SK-N-SH treated with all-trans-retinoic acid at 6 μM for 48 hours (cell line): ENCODE measurements at regions not wholly inside any gene's neighbourhood (a gene's known extent, or its start where the extent isn't known, plus 50 kb on each side); places are given as distances from the start of the nearest gene placed in this dataset.

Experiments used
- ATAC-seq: fragments of 200-7000 bp; cut with Tn5 transposase; 3 replicates; pipeline ENCODE4 v1.9.1; 2020; ENCODE audit warnings: mild to moderate bottlenecking, moderate library complexity
- ARNTL ChIP-seq: fragments of 450-650 bp; formaldehyde crosslinking; IDR thresholded peaks from 2 replicates; pipeline ENCODE4 v1.5.0; 2020; ENCODE audit warnings: low read depth, mild to moderate bottlenecking, moderate library complexity, borderline replicate concordance
- BACH2 ChIP-seq: fragments of 250-450 bp; sonication (Bioruptor Pico); IDR thresholded peaks from 2 replicates; pipeline ENCODE4 v1.9.0; 2021; ENCODE audit warnings: mild to moderate bottlenecking, borderline replicate concordance
- CSDC2 ChIP-seq: fragments of 250-450 bp; sonication (Bioruptor Pico); IDR thresholded peaks from 2 replicates; pipeline ENCODE4 v1.5.0; 2020; ENCODE audit warnings: mild to moderate bottlenecking, moderate library complexity
- ESRRG ChIP-seq: fragments of 250-450 bp; sonication (Bioruptor Pico); IDR thresholded peaks from 2 replicates; pipeline ENCODE4 v1.6.1; 2021; ENCODE audit warnings: mild to moderate bottlenecking
- GLIS3 ChIP-seq: fragments of 250-450 bp; sonication (Bioruptor Pico); IDR thresholded peaks from 2 replicates; pipeline ENCODE4 v1.5.0; 2020; ENCODE audit warnings: mild to moderate bottlenecking, moderate library complexity
- ISL1 ChIP-seq: fragments of 250-450 bp; sonication (Bioruptor Pico); IDR thresholded peaks from 2 replicates; pipeline ENCODE4 v2.1.2; 2022; ENCODE audit warnings: mild to moderate bottlenecking, moderate library complexity
- OSR1 ChIP-seq: fragments of 250-450 bp; sonication (Bioruptor Pico); IDR thresholded peaks from 2 replicates; pipeline ENCODE4 v1.8.0; 2022; ENCODE audit warnings: moderate library complexity, mild to moderate bottlenecking, inconsistent platforms
- PPARA ChIP-seq: fragments of 250-450 bp; sonication (Bioruptor Pico); IDR thresholded peaks from 2 replicates; pipeline ENCODE4 v1.5.0; 2020; ENCODE audit warnings: mild to moderate bottlenecking, borderline replicate concordance
- RARB ChIP-seq: fragments of 250-450 bp; sonication (Bioruptor Pico); IDR thresholded peaks from 2 replicates; pipeline ENCODE4 v1.8.0; 2021; ENCODE audit warnings: mild to moderate bottlenecking, moderate library complexity
- SNAI2 ChIP-seq: fragments of 250-450 bp; sonication (Bioruptor Pico); IDR thresholded peaks from 2 replicates; pipeline ENCODE4 v1.5.0; 2020; ENCODE audit warnings: mild to moderate bottlenecking, moderate library complexity
- TCF4 ChIP-seq: fragments of 250-450 bp; sonication (Bioruptor Pico); IDR thresholded peaks from 2 replicates; pipeline ENCODE4 v1.8.0; 2021; ENCODE audit warnings: mild to moderate bottlenecking, moderate library complexity, borderline replicate concordance
- TOX ChIP-seq: fragments of 250-450 bp; sonication (Bioruptor Pico); IDR thresholded peaks from 2 replicates; pipeline ENCODE4 v1.8.0; 2021; ENCODE audit warnings: mild to moderate bottlenecking, moderate library complexity, borderline replicate concordance
- ZC3H10 ChIP-seq: fragments of 250-450 bp; sonication (Bioruptor Pico); IDR thresholded peaks from 2 replicates; pipeline ENCODE4 v1.5.1; 2021; ENCODE audit warnings: mild to moderate bottlenecking, moderate library complexity
- ZFP3 ChIP-seq: fragments of 250-450 bp; sonication (Bioruptor Pico); IDR thresholded peaks from 2 replicates; pipeline ENCODE4 v1.5.0; 2020; ENCODE audit warnings: mild to moderate bottlenecking, moderate library complexity
- ZFP30 ChIP-seq: fragments of 450-650 bp; formaldehyde crosslinking; IDR thresholded peaks from 2 replicates; pipeline ENCODE4 v1.5.0; 2022; ENCODE audit warnings: mild to moderate bottlenecking, moderate library complexity
- ZNF70 ChIP-seq: fragments of 450-650 bp; formaldehyde crosslinking; IDR thresholded peaks from 2 replicates; pipeline ENCODE4 v1.5.0; 2020; ENCODE audit warnings: mild to moderate bottlenecking, moderate library complexity
- ZNF8 ChIP-seq: fragments of 450-650 bp; formaldehyde crosslinking; IDR thresholded peaks from 2 replicates; pipeline ENCODE4 v1.5.0; 2020; ENCODE audit warnings: mild to moderate bottlenecking, moderate library complexity
- TF ChIP-seq, protein P1 (sequence below): fragments of 250-450 bp; sonication (Bioruptor Pico); IDR thresholded peaks from 2 replicates; pipeline ENCODE4 v1.5.1; 2021; ENCODE audit warnings: mild to moderate bottlenecking, moderate library complexity
- TF ChIP-seq, protein P2 (sequence below): fragments of 250-450 bp; sonication (Bioruptor Pico); IDR thresholded peaks from 2 replicates; pipeline ENCODE4 v1.8.0; 2020; ENCODE audit warnings: mild to moderate bottlenecking, moderate library complexity, borderline replicate concordance
- TF ChIP-seq, protein P3 (sequence below): fragments of 250-450 bp; sonication (Bioruptor Pico); IDR thresholded peaks from 2 replicates; pipeline ENCODE4 v1.5.1; 2020; ENCODE audit warnings: low read depth, mild to moderate bottlenecking, moderate library complexity
- TF ChIP-seq, protein P4 (sequence below): fragments of 250-450 bp; sonication (Bioruptor Pico); IDR thresholded peaks from 2 replicates; pipeline ENCODE4 v1.8.0; 2021; ENCODE audit warnings: low read depth, mild to moderate bottlenecking, moderate library complexity, borderline replicate concordance

DNA sequence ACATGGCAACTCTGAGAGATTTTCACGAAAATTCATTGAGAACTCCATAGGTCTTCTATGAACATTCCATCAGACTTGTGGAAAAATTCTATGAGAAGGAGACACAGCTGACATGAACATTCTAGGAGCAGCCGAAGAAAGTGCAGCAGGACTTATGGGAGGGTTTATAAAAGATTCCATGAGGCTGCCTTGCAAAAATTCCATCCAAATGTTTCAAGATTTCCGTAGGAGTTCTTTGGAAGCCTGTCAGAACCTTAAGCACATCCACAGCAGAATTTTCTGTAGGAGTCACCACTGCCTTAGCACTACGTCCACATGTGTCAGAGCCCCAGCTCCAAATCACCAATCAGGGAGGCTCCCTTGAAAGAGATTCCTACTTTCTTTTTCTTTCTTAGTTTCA lies 67.0 kb upstream of the MSX1 start:
- 0 out of 3 replicates have a peak, but pooled peaks have one; percentile 37 for ATAC-seq
- TF ChIP-seq RARB (CRISPR knock-in tag) (no peak), CSDC2 (CRISPR knock-in tag) (no peak), BACH2 (CRISPR knock-in tag) (no peak), ESRRG (CRISPR knock-in tag) (no peak), ZFP3 (CRISPR knock-in tag) (no peak), ISL1 (CRISPR knock-in tag) (no peak), PPARA (CRISPR knock-in tag) (no peak), OSR1 (no peak), SNAI2 (CRISPR knock-in tag) (no peak), ZNF70 (CRISPR knock-in tag) (no peak), ZC3H10 (CRISPR knock-in tag) (no peak), GLIS3 (CRISPR knock-in tag) (no peak), TOX (no peak), ZFP30 (CRISPR knock-in tag) (no peak), ZNF8 (CRISPR knock-in tag) (no peak)
- TF ChIP-seq, protein P1, sequence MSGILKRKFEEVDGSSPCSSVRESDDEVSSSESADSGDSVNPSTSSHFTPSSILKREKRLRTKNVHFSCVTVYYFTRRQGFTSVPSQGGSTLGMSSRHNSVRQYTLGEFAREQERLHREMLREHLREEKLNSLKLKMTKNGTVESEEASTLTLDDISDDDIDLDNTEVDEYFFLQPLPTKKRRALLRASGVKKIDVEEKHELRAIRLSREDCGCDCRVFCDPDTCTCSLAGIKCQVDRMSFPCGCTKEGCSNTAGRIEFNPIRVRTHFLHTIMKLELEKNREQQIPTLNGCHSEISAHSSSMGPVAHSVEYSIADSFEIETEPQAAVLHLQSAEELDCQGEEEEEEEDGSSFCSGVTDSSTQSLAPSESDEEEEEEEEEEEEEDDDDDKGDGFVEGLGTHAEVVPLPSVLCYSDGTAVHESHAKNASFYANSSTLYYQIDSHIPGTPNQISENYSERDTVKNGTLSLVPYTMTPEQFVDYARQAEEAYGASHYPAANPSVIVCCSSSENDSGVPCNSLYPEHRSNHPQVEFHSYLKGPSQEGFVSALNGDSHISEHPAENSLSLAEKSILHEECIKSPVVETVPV (CRISPR knock-in tag): no peak
- TF ChIP-seq, protein P2, sequence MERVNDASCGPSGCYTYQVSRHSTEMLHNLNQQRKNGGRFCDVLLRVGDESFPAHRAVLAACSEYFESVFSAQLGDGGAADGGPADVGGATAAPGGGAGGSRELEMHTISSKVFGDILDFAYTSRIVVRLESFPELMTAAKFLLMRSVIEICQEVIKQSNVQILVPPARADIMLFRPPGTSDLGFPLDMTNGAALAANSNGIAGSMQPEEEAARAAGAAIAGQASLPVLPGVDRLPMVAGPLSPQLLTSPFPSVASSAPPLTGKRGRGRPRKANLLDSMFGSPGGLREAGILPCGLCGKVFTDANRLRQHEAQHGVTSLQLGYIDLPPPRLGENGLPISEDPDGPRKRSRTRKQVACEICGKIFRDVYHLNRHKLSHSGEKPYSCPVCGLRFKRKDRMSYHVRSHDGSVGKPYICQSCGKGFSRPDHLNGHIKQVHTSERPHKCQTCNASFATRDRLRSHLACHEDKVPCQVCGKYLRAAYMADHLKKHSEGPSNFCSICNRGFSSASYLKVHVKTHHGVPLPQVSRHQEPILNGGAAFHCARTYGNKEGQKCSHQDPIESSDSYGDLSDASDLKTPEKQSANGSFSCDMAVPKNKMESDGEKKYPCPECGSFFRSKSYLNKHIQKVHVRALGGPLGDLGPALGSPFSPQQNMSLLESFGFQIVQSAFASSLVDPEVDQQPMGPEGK: no peak
- TF ChIP-seq, protein P3, sequence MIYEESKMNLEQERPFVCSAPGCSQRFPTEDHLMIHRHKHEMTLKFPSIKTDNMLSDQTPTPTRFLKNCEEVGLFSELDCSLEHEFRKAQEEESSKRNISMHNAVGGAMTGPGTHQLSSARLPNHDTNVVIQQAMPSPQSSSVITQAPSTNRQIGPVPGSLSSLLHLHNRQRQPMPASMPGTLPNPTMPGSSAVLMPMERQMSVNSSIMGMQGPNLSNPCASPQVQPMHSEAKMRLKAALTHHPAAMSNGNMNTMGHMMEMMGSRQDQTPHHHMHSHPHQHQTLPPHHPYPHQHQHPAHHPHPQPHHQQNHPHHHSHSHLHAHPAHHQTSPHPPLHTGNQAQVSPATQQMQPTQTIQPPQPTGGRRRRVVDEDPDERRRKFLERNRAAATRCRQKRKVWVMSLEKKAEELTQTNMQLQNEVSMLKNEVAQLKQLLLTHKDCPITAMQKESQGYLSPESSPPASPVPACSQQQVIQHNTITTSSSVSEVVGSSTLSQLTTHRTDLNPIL (CRISPR knock-in tag): no peak
- TF ChIP-seq, protein P4, sequence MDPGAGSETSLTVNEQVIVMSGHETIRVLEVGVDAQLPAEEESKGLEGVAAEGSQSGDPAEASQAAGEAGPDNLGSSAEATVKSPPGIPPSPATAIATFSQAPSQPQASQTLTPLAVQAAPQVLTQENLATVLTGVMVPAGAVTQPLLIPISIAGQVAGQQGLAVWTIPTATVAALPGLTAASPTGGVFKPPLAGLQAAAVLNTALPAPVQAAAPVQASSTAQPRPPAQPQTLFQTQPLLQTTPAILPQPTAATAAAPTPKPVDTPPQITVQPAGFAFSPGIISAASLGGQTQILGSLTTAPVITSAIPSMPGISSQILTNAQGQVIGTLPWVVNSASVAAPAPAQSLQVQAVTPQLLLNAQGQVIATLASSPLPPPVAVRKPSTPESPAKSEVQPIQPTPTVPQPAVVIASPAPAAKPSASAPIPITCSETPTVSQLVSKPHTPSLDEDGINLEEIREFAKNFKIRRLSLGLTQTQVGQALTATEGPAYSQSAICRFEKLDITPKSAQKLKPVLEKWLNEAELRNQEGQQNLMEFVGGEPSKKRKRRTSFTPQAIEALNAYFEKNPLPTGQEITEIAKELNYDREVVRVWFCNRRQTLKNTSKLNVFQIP (CRISPR knock-in tag): no peak
- TF ChIP-seq, all 23 proteins: peak for 0

DNA sequence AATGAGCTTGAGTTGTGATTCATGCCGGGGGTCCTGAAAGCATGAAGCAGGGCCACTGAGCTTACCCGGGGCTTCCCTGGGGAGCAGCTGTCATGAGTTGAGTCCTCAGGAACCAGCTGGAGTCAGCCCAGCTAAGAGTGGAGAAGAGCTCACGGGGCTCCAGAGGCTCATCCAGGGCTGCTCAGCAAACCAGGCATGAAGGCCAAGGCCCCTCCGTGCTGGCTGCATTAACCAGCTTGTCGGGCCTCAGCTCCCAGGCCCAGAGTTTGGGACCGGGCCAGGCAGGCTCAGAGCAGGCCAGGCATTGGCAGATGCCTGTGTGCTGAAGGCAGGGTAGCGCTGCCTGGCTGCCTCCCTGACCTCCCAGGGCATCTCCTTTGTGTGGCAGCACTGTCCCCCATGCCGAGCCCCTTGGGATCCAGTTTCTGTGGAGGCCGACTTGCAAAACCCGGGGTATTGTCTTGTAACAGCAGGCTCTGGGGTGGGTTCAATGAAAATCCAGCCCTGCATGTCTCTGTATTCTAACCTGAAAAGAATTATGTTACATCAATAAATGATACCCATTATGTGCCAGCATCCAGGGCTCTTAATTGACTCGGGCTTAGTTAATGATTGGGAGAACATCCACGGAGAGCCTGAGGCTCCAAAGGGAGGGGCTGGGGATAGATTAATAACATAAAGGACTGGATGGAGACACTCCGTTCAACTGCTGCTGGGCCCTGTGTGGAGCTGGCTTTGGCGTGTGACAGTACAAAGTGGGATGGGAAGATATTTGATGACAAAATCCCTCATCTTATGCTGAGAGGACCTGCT lies 68.0 kb upstream of the MSX1 start:
- TF ChIP-seq PPARA (CRISPR knock-in tag): no peak
- TF ChIP-seq RARB (CRISPR knock-in tag): no peak
- TF ChIP-seq ZNF70 (CRISPR knock-in tag): no peak
- no peak for TF ChIP-seq ZNF8 (CRISPR knock-in tag)
- no peak for TF ChIP-seq ESRRG (CRISPR knock-in tag)
- TF ChIP-seq, protein P3 (CRISPR knock-in tag): no peak
- TF ChIP-seq, protein P1 (CRISPR knock-in tag): no peak
- no peak for TF ChIP-seq ARNTL (CRISPR knock-in tag)
- TF ChIP-seq ISL1 (CRISPR knock-in tag): no peak
- no peak for TF ChIP-seq TCF4 (CRISPR knock-in tag)
- no peak for TF ChIP-seq ZC3H10 (CRISPR knock-in tag)
- TF ChIP-seq CSDC2 (CRISPR knock-in tag): no peak
- TF ChIP-seq GLIS3 (CRISPR knock-in tag): no peak
- TF ChIP-seq OSR1: no peak
- ATAC-seq: peak; percentile 58
